ENCODE measurements at regions not wholly inside any gene's neighbourhood (a gene's known extent, or its start where the extent isn't known, plus 50 kb on each side); places are given as distances from the start of the nearest gene placed in this dataset.

GRCh38 chr7:15099074-15099473, 196.5 kb upstream of the DGKB start:
- TF ChIP-seq CTCF (IDR thresholded peaks at IDR 0.05) (no peak), POLR2A (IDR thresholded peaks at IDR 0.05) (no peak), EP300 (IDR thresholded peaks at IDR 0.05) (no peak)
